Thyroid gland (tissue), 4 donors: ENCODE measurements at regions not wholly inside any gene's neighbourhood (a gene's known extent, or its start where the extent isn't known, plus 50 kb on each side); places are given as distances from the start of the nearest gene placed in this dataset.

Source experiments
- POLR2A ChIP-seq, 2 donors: fragments of 450-650 bp; IDR thresholded peaks; one replicate each; pipeline ENCODE4 v1.6.1; 2017; ENCODE audit warnings: antibody characterized with exemption in 2 of 2, mild to moderate bottlenecking in 2 of 2, moderate library complexity in 1 of 2
- TF ChIP-seq, protein P1 (sequence below), 6 experiments: fragments of 200-600 bp in 3 of 6; fragments of 450-650 bp in 3 of 6; sonication (generic) in 3 of 6; IDR thresholded peaks; one replicate each; pipeline ENCODE4 v1.5.1; 2016 to 2019; ENCODE audit warnings: antibody characterized with exemption in 6 of 6, mild to moderate bottlenecking in 2 of 6, inconsistent platforms in 1 of 6, moderate library complexity in 1 of 6

GRCh38 chr18:71036783-71037182 lies 747.9 kb downstream of the SOCS6 start:
- TF ChIP-seq, protein P1, sequence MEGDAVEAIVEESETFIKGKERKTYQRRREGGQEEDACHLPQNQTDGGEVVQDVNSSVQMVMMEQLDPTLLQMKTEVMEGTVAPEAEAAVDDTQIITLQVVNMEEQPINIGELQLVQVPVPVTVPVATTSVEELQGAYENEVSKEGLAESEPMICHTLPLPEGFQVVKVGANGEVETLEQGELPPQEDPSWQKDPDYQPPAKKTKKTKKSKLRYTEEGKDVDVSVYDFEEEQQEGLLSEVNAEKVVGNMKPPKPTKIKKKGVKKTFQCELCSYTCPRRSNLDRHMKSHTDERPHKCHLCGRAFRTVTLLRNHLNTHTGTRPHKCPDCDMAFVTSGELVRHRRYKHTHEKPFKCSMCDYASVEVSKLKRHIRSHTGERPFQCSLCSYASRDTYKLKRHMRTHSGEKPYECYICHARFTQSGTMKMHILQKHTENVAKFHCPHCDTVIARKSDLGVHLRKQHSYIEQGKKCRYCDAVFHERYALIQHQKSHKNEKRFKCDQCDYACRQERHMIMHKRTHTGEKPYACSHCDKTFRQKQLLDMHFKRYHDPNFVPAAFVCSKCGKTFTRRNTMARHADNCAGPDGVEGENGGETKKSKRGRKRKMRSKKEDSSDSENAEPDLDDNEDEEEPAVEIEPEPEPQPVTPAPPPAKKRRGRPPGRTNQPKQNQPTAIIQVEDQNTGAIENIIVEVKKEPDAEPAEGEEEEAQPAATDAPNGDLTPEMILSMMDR (IDR thresholded peaks at IDR 0.05): no peak
- TF ChIP-seq POLR2A (IDR thresholded peaks at IDR 0.05): no peak
